ENCODE measurements at regions not wholly inside any gene's neighbourhood (a gene's known extent, or its start where the extent isn't known, plus 50 kb on each side); places are given as distances from the start of the nearest gene placed in this dataset.

DNA sequence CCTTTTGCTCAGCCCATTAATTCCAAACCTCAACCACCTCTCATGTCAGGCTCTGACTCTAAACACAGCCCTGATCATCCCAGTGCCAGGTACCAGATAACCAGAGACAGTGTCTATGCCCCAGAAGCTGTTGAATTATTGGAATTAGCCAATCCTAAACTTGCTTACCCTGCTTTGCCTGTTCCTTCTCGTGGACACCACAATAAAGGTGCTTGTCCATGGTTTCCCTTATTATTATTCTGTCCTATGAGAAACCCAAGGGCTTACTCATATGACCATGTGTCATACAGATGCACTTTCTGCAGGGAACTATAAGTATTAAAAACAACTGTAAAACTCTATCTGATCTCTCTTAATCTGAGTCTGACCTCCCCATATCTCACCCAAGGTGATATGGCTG is 2193.8 kb upstream of the PIK3C3 start:
- TF ChIP-seq, protein P1, sequence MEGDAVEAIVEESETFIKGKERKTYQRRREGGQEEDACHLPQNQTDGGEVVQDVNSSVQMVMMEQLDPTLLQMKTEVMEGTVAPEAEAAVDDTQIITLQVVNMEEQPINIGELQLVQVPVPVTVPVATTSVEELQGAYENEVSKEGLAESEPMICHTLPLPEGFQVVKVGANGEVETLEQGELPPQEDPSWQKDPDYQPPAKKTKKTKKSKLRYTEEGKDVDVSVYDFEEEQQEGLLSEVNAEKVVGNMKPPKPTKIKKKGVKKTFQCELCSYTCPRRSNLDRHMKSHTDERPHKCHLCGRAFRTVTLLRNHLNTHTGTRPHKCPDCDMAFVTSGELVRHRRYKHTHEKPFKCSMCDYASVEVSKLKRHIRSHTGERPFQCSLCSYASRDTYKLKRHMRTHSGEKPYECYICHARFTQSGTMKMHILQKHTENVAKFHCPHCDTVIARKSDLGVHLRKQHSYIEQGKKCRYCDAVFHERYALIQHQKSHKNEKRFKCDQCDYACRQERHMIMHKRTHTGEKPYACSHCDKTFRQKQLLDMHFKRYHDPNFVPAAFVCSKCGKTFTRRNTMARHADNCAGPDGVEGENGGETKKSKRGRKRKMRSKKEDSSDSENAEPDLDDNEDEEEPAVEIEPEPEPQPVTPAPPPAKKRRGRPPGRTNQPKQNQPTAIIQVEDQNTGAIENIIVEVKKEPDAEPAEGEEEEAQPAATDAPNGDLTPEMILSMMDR (conservative IDR thresholded peaks at IDR 0.05; ENCODE audit: low read depth, low read length) = no peak
- no peak for TF ChIP-seq EZH2phosphoT487 (IDR thresholded peaks at IDR 0.05; ENCODE audit: borderline replicate concordance, low read length)
- TF ChIP-seq EZH2 (IDR thresholded peaks at IDR 0.05; ENCODE audit: low read length, unreplicated experiment) = no peak
